ENCODE measurements at regions not wholly inside any gene's neighbourhood (a gene's known extent, or its start where the extent isn't known, plus 50 kb on each side); places are given as distances from the start of the nearest gene placed in this dataset.

DNA sequence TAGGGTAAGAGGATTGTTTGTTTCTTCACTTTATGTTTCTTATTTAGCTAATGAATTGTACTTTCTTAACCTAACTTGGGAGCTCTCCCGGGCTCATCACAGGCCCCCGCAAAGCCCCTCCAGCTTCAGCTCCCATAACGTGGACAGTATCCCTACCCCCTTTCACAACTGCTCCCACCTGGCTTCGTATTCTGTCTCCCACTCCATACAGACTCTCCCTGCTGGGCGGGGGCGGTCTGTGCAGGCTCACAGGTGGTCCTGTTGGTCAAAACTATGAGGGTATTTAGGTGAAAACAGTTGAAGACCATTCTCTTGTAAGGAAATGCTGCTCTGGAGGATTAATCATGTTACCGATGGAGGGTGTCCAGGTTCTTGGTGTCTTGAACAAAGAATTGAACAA lies 805.3 kb downstream of the SEMA5A start:
- no peak for DNase-seq
- WGBS, 2 donors (ENCODE audit: low coverage in 1 of 2) = 83 to 100% methylated on average over 1 to 7 of the region's 7 CpGs
- TF ChIP-seq POLR2AphosphoS5 (IDR thresholded peaks at IDR 0.05) = no peak
- TF ChIP-seq, protein P1, sequence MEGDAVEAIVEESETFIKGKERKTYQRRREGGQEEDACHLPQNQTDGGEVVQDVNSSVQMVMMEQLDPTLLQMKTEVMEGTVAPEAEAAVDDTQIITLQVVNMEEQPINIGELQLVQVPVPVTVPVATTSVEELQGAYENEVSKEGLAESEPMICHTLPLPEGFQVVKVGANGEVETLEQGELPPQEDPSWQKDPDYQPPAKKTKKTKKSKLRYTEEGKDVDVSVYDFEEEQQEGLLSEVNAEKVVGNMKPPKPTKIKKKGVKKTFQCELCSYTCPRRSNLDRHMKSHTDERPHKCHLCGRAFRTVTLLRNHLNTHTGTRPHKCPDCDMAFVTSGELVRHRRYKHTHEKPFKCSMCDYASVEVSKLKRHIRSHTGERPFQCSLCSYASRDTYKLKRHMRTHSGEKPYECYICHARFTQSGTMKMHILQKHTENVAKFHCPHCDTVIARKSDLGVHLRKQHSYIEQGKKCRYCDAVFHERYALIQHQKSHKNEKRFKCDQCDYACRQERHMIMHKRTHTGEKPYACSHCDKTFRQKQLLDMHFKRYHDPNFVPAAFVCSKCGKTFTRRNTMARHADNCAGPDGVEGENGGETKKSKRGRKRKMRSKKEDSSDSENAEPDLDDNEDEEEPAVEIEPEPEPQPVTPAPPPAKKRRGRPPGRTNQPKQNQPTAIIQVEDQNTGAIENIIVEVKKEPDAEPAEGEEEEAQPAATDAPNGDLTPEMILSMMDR (IDR thresholded peaks at IDR 0.05) = no peak
- TF ChIP-seq POLR2A (IDR thresholded peaks at IDR 0.05) = no peak
- TF ChIP-seq EP300 (IDR thresholded peaks at IDR 0.05; ENCODE audit: low read depth) = no peak
- Histone ChIP-seq H3K4me3 (no peak overlapping the region), H3K27ac (no peak overlapping the region), H3K9me3 (no peaks in the 10 kb centered on the region), H3K4me1 (no peaks in the 10 kb centered on the region), H3K27me3 (no peaks in the 10 kb centered on the region), H3K36me3 (no peaks in the 10 kb centered on the region)
- in situ Hi-C loops (cut with MboI; ENCODE audit: low pct_ligation_motif_present in 1 of 4, low pct_unique_long_range_greater_than_20kb in 1 of 4, low sequenced_read_pairs in 3 of 4) = no loop called here
- intact Hi-C loops (cut with DNase I; ENCODE audit: low total_unique reads) = no loop called here

DNA sequence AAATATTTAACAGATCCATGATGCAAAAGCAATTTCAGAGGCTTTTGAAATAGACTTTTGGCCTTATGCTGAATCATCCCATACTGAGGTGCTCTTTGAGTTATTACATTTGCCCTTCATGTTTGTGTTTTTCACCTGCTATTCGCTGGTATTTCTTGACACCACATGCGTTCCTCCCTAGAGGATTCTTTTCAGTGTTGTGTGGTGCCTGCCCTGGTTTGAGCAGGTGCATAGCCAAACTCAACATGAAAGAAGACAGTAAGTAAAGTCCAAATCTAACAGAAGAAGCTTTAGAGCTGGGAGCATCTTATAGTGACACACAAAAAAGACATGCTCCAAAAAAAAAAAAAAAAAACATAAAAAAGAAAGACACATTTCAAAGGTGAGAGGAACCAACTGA lies 796.3 kb downstream of the SEMA5A start:
- no peaks in the 10 kb centered on the region for H3K4me1 ChIP-seq
- H3K27me3 ChIP-seq = no peaks in the 10 kb centered on the region
- H3K27ac ChIP-seq = no peak overlapping the region
- H3K9me3 ChIP-seq = no peaks in the 10 kb centered on the region
- no peak overlapping the region for H3K4me3 ChIP-seq
- H3K36me3 ChIP-seq = no peaks in the 10 kb centered on the region
- 100% methylated on average over 2 of the region's 2 CpGs for WGBS, 2 donors (ENCODE audit: low coverage in 1 of 2)
- TF ChIP-seq, protein P1 (IDR thresholded peaks at IDR 0.05) = no peak
- TF ChIP-seq EP300 (IDR thresholded peaks at IDR 0.05; ENCODE audit: low read depth) (no peak), POLR2A (IDR thresholded peaks at IDR 0.05) (no peak), POLR2AphosphoS5 (IDR thresholded peaks at IDR 0.05) (no peak)
- in situ Hi-C loops (cut with MboI; ENCODE audit: low pct_ligation_motif_present in 1 of 4, low pct_unique_long_range_greater_than_20kb in 1 of 4, low sequenced_read_pairs in 3 of 4) = no loop called here
- DNase-seq = no peak
- intact Hi-C loops (cut with DNase I; ENCODE audit: low total_unique reads) = no loop called here

DNA sequence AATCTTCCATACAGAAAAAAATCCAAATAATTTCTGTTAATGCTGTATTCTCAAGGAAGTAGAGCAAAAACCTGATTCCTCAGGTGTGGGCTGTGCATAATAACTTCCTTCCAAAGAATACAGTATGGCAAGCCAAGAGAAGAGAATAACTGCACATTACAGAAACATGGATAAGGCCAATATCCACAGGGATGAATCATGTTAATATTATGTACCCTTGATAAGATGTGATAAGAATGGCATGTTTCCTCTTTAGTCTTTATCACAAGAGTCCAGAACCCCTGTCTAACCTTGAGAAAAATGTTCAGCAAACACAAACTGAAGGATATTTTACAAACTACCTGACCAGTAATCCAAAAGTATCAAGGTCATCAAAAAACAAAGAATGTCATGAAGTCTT lies 795.8 kb downstream of the SEMA5A start:
- TF ChIP-seq EP300 (IDR thresholded peaks at IDR 0.05; ENCODE audit: low read depth) (no peak), POLR2AphosphoS5 (IDR thresholded peaks at IDR 0.05) (no peak), POLR2A (IDR thresholded peaks at IDR 0.05) (no peak)
- TF ChIP-seq, protein P1 (IDR thresholded peaks at IDR 0.05) = no peak
- H3K4me3 ChIP-seq = no peak overlapping the region
- in situ Hi-C loops (cut with MboI; ENCODE audit: low pct_ligation_motif_present in 1 of 4, low pct_unique_long_range_greater_than_20kb in 1 of 4, low sequenced_read_pairs in 3 of 4) (loop anchor here in 2 of 4 donors (25.0 kb wide), 1 partner anchor 462 kb away; no protein-coding TSS in a partner anchor), intact Hi-C loops (cut with DNase I; ENCODE audit: low total_unique reads) (no loop called here)
- H3K27ac ChIP-seq = no peak overlapping the region
- no peak for DNase-seq
- H3K27me3 ChIP-seq = no peaks in the 10 kb centered on the region
- H3K9me3 ChIP-seq = no peaks in the 10 kb centered on the region
- H3K4me1 ChIP-seq = no peaks in the 10 kb centered on the region
- no peaks in the 10 kb centered on the region for H3K36me3 ChIP-seq

DNA sequence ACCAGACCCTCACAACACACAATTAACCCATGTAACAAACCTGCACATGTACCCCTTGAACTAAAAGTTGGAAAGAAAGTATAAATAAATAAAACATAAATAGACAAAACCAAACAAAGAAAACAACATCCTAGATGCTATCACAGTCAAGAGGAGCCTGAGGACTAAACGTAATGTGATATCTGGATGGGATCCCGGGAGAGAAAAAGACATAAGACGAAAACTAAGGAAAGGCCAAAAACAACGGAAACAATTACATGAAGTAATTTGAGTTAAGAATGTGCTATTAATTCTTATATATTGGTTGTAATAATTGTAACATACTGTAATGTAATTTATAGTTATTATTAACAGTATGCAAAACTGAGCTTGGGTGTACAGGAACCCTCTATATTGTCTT lies 793.9 kb downstream of the SEMA5A start:
- H3K27ac ChIP-seq = no peak overlapping the region
- no peaks in the 10 kb centered on the region for H3K9me3 ChIP-seq
- H3K36me3 ChIP-seq = no peaks in the 10 kb centered on the region
- in situ Hi-C loops (cut with MboI; ENCODE audit: low pct_ligation_motif_present in 1 of 4, low pct_unique_long_range_greater_than_20kb in 1 of 4, low sequenced_read_pairs in 3 of 4) = loop anchor here in 2 of 4 donors (25.0 kb wide), 1 partner anchor 460 kb away; no protein-coding TSS in a partner anchor
- 78 to 83% methylated on average over 4 of the region's 4 CpGs for WGBS, 2 donors (ENCODE audit: low coverage in 1 of 2)
- H3K27me3 ChIP-seq = no peaks in the 10 kb centered on the region
- H3K4me3 ChIP-seq = no peak overlapping the region
- no peak for TF ChIP-seq POLR2A (IDR thresholded peaks at IDR 0.05)
- TF ChIP-seq, protein P1 (IDR thresholded peaks at IDR 0.05) = no peak
- TF ChIP-seq EP300 (IDR thresholded peaks at IDR 0.05; ENCODE audit: low read depth) = no peak
- no peak for TF ChIP-seq POLR2AphosphoS5 (IDR thresholded peaks at IDR 0.05)
- intact Hi-C loops (cut with DNase I; ENCODE audit: low total_unique reads) = no loop called here
- no peak for DNase-seq
- no peaks in the 10 kb centered on the region for H3K4me1 ChIP-seq

All from transverse colon (tissue), 4 donors.